HEK293T (cell line): ENCODE measurements at regions not wholly inside any gene's neighbourhood (a gene's known extent, or its start where the extent isn't known, plus 50 kb on each side); places are given as distances from the start of the nearest gene placed in this dataset.

Experiments
- CTCF ChIA-PET: fragments of 350-600 bp; formaldehyde crosslinking; extraction: SDS; loops from one replicate; lab custom pipeline; 2021; ENCODE audit warnings: antibody characterized with exemption, inconsistent platforms; lab: Yijun Ruan, JAX
- POLR2A ChIA-PET: fragments of 350-600 bp; formaldehyde crosslinking; extraction: SDS; loops from one replicate; lab custom pipeline; 2020; ENCODE audit warnings: antibody characterized with exemption, inconsistent platforms; lab: Yijun Ruan, JAX
- DNase-seq: peaks from one replicate; pipeline ENCODE4 v3.0.0; 2012; ENCODE audit warnings: mixed read lengths; ENCODE audit errors: extremely low spot score
- ARNT ChIP-seq: fragments of 450-650 bp; IDR thresholded peaks from 2 replicates; pipeline ENCODE4 v1.6.1; 2017; ENCODE audit warnings: mild to moderate bottlenecking
- BHLHE40 ChIP-seq: fragments of 450-650 bp; IDR thresholded peaks from 2 replicates; pipeline ENCODE4 v1.6.1; 2016; ENCODE audit warnings: mild to moderate bottlenecking, moderate library complexity, borderline replicate concordance
- CTBP1 ChIP-seq: fragments of 450-650 bp; IDR thresholded peaks from 2 replicates; pipeline ENCODE4 v1.6.1; 2016; ENCODE audit warnings: borderline replicate concordance
- ELF4 ChIP-seq: fragments of 450-650 bp; IDR thresholded peaks from 2 replicates; pipeline ENCODE4 v1.6.1; 2017; ENCODE audit warnings: antibody characterized with exemption
- FOXA1 ChIP-seq: fragments of 450-650 bp; IDR thresholded peaks from 2 replicates; pipeline ENCODE4 v1.6.1; 2016; ENCODE audit warnings: mild to moderate bottlenecking
- FOXK2 ChIP-seq: fragments of 450-650 bp; IDR thresholded peaks from 2 replicates; pipeline ENCODE4 v1.6.1; 2016; ENCODE audit warnings: mild to moderate bottlenecking
- FOXM1 ChIP-seq: fragments of 450-650 bp; IDR thresholded peaks from 2 replicates; pipeline ENCODE4 v1.6.1; 2017; ENCODE audit warnings: mild to moderate bottlenecking, borderline replicate concordance
- HDGF ChIP-seq: fragments of 450-650 bp; IDR thresholded peaks from 2 replicates; pipeline ENCODE4 v1.6.1; 2017; ENCODE audit warnings: antibody characterized with exemption, borderline replicate concordance
- L3MBTL2 ChIP-seq: fragments of 450-650 bp; conservative IDR thresholded peaks from 2 replicates; pipeline ENCODE4 v1.6.1; 2016; ENCODE audit warnings: mild to moderate bottlenecking
- LEF1 ChIP-seq: fragments of 450-650 bp; IDR thresholded peaks from 2 replicates; pipeline ENCODE4 v1.6.1; 2017; ENCODE audit warnings: mild to moderate bottlenecking, borderline replicate concordance
- NFRKB ChIP-seq: fragments of 450-650 bp; IDR thresholded peaks from 2 replicates; pipeline ENCODE4 v1.6.1; 2016; ENCODE audit warnings: mild to moderate bottlenecking, moderate library complexity
- SP1 ChIP-seq: fragments of 450-650 bp; IDR thresholded peaks from 2 replicates; pipeline ENCODE4 v1.6.1; 2017
- SUZ12 ChIP-seq: fragments of 450-650 bp; IDR thresholded peaks from 2 replicates; pipeline ENCODE4 v1.6.1; 2016; ENCODE audit warnings: mild to moderate bottlenecking
- TARDBP ChIP-seq: fragments of 450-650 bp; IDR thresholded peaks from 2 replicates; pipeline ENCODE4 v1.6.1; 2016
- ZNF384 ChIP-seq: fragments of 450-650 bp; IDR thresholded peaks from 2 replicates; pipeline ENCODE4 v1.6.1; 2016
- TF ChIP-seq, protein P1 (sequence below): fragments of 450-650 bp; IDR thresholded peaks from 2 replicates; pipeline ENCODE4 v1.6.1; 2016

DNA sequence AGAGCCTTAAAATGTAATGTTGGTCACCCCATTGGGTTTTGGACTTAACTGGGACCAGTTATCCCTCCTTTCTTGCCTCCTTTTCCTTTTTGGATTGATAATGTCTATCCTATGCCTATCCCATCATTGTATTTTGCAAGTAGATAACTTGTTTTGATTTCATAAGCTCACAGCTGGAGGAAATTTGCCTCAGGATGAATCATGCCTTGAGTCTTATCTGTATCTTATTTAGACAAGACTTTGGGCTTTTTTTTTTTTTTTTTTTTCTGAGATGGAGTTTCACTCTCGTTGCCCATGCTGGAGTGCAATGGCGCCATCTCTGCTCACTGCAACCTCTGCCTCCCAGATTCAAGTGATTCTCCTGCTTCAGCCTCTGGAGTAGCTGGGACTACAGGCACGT is 443.3 kb downstream of the DNAH5 start:
- no peak for DNase-seq
- TF ChIP-seq HDGF: no peak
- TF ChIP-seq L3MBTL2: no peak
- no peak for TF ChIP-seq CTBP1
- TF ChIP-seq BHLHE40: no peak
- TF ChIP-seq FOXM1: no peak
- TF ChIP-seq FOXK2: no peak
- TF ChIP-seq, protein P1, sequence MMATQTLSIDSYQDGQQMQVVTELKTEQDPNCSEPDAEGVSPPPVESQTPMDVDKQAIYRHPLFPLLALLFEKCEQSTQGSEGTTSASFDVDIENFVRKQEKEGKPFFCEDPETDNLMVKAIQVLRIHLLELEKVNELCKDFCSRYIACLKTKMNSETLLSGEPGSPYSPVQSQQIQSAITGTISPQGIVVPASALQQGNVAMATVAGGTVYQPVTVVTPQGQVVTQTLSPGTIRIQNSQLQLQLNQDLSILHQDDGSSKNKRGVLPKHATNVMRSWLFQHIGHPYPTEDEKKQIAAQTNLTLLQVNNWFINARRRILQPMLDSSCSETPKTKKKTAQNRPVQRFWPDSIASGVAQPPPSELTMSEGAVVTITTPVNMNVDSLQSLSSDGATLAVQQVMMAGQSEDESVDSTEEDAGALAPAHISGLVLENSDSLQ: no peak
- no peak for TF ChIP-seq ZNF384
- no peak for TF ChIP-seq SP1
- no peak for TF ChIP-seq ARNT
- no peak for TF ChIP-seq NFRKB
- TF ChIP-seq LEF1: no peak
- no peak for TF ChIP-seq SUZ12
- TF ChIP-seq FOXA1: no peak
- POLR2A ChIA-PET: no interaction called here
- CTCF ChIA-PET: no interaction called here

DNA sequence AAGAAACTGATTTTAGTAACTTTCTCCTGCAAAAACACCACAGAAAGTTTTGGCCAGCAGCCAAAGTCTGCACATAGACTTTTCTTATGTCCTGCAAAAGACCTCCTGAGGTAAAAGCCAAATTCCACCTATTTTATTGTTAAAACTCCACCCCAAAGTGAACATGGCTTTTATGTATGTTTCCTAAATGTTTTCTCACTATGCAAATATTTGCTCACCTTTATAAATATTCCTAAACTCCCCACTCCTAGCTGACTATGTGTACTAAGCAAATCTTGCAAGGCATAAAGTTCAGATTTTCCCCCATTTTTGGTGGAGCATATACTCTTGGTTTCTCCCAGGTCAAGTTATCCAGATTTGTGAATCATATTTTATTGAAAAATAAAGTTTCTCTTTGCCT is 446.2 kb downstream of the DNAH5 start:
- CTCF ChIA-PET: no interaction called here
- TF ChIP-seq SUZ12 (no peak), ARNT (no peak), BHLHE40 (no peak), L3MBTL2 (no peak), ELF4 (no peak), TARDBP (no peak), NFRKB (no peak), ZNF384 (no peak), FOXM1 (no peak), SP1 (no peak), FOXA1 (no peak), LEF1 (no peak)
- TF ChIP-seq, protein P1: no peak
- POLR2A ChIA-PET: no interaction called here

DNA sequence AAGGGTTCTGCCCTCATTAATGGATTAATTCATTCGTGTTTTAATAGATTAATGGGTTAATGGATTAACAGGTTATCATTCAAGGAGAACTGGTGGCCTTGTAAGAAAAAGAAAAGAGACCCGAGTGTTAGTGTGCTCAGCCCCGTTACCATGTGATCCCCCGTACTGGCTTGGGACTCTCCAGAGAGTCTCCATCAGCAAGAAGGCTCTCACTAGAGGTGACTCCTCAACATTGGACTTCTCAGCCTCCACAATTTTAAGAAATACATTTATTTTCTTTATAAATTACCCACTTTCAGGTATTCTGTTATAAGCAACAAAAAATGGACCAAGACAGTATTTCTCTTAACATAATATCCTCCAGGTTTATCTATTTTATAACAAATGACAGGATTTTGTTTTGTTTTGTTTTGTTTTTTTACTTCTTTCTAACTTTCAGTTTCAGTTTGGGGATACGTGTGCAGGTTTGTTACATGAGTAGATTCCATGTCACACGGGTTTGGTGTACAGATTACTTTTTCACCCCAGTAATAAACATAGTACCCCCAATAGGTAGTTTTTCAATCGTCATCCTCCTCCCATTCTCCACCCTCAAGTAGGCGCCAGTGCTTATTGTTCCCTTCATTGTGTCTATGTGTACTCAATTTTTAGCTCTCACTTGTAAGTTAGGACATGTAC is 456.1 kb downstream of the DNAH5 start:
- POLR2A ChIA-PET: no interaction called here
- CTCF ChIA-PET: no interaction called here
- no peak for DNase-seq
- TF ChIP-seq TARDBP (no peak), L3MBTL2 (no peak), CTBP1 (no peak), FOXA1 (no peak), ELF4 (no peak), LEF1 (no peak), SUZ12 (no peak), SP1 (no peak), ZNF384 (no peak), NFRKB (no peak), BHLHE40 (no peak), ARNT (no peak), HDGF (no peak), FOXM1 (no peak)
- TF ChIP-seq, protein P1: no peak

More for the DNA sequence above, 446.2 kb downstream of the DNAH5 start:
- no peak for DNase-seq

DNA sequence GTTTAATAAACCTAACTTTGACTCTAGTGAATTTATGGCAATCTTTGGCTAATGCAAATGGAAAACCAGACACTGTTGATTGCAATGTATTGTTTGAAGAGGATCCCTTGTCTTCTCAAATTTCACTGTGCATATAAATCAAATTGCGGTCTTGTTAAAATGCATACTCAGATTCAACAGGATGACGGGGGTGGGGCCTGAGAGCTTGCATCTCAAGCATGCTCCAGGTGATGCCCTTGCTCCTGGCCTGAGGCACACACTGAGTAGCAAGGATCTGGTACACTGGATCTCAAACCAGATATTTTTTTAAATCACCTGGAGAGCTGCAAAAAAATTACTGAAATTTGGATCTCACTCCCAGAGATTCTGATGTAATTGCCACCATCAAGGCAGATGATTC is 463.7 kb downstream of the DNAH5 start:
- ChIA-PET POLR2A (no interaction called here), CTCF (interaction anchor here (1.2 kb wide), 1 partner anchor 16 kb away, joined by 12 read pairs; no protein-coding TSS in a partner anchor)
- no peak for TF ChIP-seq LEF1
- TF ChIP-seq CTBP1: no peak
- TF ChIP-seq ELF4: no peak
- no peak for TF ChIP-seq FOXM1
- no peak for TF ChIP-seq NFRKB
- TF ChIP-seq, protein P1: no peak
- no peak for TF ChIP-seq FOXA1
- no peak for TF ChIP-seq HDGF
- no peak for TF ChIP-seq BHLHE40
- TF ChIP-seq FOXK2: no peak
- TF ChIP-seq SUZ12: no peak
- TF ChIP-seq TARDBP: no peak
- TF ChIP-seq L3MBTL2: no peak
- TF ChIP-seq SP1: no peak
- TF ChIP-seq ARNT: no peak
- no peak for DNase-seq

GRCh38 chr5:13478831-13479465 is 465.5 kb downstream of the DNAH5 start:
- ChIA-PET CTCF (interaction anchor here (0.6 to 1.1 kb wide), 2 partner anchors 25 to 478 kb away, joined by 3 read pairs; no protein-coding TSS in a partner anchor), POLR2A (no interaction called here)
- DNase-seq: peak; percentile 31
- TF ChIP-seq CTBP1 (no peak), SP1 (no peak), SUZ12 (no peak), NFRKB (no peak), FOXK2 (no peak), FOXA1 (no peak), HDGF (no peak), LEF1 (no peak), ELF4 (no peak), BHLHE40 (no peak), FOXM1 (no peak), TARDBP (no peak), L3MBTL2 (no peak)
- TF ChIP-seq, protein P1: no peak
